Activated CD4-positive, CD25-positive, alpha-beta regulatory T cell treated with anti-CD3 and anti-CD28 coated beads, Interleukin-2, amount 50 U/mL, for 24 hours (primary cell): ENCODE measurements at regions not wholly inside any gene's neighbourhood (a gene's known extent, or its start where the extent isn't known, plus 50 kb on each side); places are given as distances from the start of the nearest gene placed in this dataset.

ENCODE experiments used
- ATAC-seq, 2 donors: fragments of 150-1000 bp; cut with Tn5 transposase; one replicate each; pipeline ENCODE4 v1.10.0; 2021; ENCODE audit warnings: mild to moderate bottlenecking in 1 of 2, moderate library complexity in 1 of 2

- no peak for ATAC-seq
Observed at GRCh38 chr9:16025627-16026026, 472.8 kb downstream of the CCDC171 start.

GRCh38 chr9:16026886-16027285, 474.0 kb downstream of the CCDC171 start:
- ATAC-seq = no peak

- no peak for ATAC-seq
Observed at GRCh38 chr9:16028548-16028947, 475.7 kb downstream of the CCDC171 start.

- ATAC-seq = no peak
Observed at GRCh38 chr9:16029046-16029615, 476.3 kb downstream of the CCDC171 start.

DNA sequence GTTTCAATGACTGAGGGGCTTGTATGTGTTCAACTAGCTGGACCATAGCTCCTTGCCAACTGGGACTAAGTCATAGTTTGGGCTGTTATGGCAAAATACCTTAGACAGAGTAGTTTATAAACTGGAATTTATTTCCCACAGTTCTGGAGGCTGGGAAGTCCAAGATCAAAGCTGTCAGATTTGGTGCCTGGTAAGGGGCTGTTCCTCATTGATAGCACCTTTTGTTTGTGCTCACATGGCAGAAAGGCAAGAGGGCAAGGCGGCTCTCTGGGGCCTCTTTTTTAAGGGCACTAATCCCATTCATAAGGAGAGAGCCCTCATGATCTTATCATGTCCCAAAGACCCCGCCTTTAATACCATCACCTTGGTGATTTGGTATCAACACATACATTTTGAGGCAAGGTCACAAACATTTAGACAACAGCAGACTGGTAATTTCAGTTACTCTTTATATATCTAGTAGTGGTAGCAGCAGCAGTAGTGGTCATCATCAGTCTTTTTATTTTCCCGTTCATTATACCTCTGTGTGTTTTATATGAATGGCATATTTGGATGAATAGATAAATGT, 477.0 kb downstream of the CCDC171 start:
- ATAC-seq = no peak

DNA sequence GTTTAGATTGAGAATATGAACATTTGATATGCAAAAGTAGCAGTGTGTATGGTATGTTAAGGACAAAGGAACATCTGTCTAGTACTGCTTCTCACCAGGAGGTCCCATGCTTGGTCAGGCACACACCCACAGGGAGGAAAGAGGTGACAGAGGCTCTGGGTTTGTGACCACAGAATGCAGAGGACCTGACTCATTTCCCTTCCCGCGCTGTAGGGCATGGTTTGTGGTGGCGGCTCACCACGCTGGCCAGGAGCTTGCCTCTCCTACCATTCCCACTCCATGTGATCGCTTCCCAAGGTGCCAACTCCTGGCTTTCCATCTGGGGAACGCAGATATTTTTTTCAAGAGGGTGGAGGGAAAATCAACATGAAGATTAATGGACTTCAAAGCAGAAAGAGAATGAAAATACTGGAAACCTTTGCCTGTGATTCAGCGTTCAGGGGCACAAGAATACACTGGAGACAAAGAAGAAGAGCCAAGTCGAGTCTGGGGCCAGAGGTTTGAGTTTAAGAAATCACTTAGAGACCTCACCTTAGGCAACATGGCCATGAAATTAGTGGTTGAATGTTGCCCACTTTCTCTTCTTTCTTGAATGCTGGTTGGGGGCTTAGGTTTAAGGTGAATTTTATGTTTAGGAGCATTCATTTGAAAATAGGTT, 477.8 kb downstream of the CCDC171 start:
- peak in 1 of 2 donors; percentile 29 for ATAC-seq

DNA sequence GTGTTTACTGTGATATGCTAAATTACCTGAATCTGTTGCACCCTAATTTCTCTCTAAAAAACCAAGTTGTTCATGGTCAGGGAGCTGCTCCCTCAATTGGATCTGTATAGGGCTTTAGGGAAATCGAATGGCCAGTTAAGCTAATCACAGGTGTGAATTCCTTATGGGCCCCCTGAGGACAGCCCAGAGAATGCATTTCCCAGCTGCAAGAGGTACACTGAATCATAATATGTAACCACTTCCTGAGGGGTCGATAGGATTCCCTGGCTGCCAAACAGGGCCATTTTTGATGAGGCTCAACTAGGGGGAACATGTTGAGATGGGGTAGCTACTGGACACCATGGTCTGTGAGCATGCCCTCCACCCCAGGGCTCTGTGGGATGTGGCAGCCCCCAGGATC, 478.6 kb downstream of the CCDC171 start:
- ATAC-seq = no peak

- no peak for ATAC-seq
Observed at GRCh38 chr9:16031971-16032370, 479.1 kb downstream of the CCDC171 start.

DNA sequence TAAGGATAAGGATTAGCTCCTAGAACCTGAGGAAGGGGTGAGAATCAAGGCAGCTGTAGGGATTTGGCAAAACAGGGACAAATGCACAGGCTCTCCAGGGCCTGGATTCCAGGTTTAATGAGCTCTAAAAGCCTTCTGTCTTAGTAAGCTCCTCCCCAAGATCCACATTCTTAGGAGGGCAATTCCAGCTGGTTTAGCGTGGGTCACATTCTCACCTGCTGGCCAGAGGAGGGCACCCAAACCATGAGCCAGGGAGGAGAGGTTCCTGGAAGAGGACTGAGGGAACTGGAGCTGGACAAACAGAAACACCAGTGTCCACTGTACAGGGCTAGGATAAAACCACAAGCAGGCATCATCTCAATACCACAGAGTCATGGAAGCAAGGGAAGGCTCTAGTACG, 480.0 kb downstream of the CCDC171 start:
- no peak for ATAC-seq

DNA sequence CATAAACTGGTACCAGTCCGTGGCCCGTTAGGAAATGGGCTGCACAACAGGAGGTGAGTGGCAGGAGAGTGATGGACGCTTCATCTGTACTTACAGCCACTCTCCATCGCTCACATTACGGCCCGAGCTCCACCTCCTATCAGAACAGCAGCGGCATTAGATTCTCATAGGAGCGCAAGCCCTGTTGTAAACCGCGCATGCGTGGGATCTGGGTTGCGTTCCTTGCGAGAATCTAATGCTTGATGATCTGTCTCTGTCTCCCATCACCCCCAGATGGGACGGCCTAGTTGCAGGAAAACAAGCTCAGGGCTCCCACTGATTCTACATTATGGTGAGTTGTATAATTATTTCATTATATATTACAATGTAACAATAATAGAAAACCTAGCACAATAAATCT, 480.4 kb downstream of the CCDC171 start:
- no peak for ATAC-seq

DNA sequence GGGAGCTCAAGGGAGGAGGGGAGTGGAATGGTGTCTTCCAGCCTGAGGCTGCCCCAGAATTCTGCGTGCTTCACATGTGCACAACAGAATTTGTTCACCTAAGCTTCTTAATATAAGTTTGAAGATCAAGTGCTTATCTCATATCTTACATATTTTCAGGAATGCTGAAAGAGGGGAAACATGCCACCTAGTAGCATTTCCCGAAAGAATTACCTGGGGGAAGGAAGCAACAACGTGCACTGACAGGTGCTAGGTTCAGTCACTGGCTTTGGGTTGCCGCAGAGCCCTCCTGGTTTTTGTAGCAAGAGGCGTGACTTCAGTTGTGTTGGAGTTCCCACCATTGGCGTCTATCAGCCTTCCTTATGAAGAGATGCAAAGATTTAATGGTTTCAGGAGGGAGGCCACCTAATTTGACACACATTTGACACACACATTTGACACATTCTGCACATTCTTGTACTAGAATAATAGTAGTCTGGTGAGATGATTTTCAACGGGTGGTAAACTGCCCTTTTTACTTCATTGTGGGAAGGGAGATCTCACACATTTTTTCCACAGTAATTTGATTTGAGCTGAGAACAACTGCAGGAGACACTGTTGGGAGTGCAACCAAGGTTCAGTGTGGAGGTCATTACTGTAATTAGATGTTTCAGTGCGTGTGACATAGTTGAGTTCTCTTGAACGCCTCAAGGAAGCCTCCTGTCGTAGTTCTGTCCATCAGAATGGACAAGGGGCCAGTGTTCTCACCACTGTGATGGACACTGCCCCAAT, 481.3 kb downstream of the CCDC171 start:
- ATAC-seq = no peak

DNA sequence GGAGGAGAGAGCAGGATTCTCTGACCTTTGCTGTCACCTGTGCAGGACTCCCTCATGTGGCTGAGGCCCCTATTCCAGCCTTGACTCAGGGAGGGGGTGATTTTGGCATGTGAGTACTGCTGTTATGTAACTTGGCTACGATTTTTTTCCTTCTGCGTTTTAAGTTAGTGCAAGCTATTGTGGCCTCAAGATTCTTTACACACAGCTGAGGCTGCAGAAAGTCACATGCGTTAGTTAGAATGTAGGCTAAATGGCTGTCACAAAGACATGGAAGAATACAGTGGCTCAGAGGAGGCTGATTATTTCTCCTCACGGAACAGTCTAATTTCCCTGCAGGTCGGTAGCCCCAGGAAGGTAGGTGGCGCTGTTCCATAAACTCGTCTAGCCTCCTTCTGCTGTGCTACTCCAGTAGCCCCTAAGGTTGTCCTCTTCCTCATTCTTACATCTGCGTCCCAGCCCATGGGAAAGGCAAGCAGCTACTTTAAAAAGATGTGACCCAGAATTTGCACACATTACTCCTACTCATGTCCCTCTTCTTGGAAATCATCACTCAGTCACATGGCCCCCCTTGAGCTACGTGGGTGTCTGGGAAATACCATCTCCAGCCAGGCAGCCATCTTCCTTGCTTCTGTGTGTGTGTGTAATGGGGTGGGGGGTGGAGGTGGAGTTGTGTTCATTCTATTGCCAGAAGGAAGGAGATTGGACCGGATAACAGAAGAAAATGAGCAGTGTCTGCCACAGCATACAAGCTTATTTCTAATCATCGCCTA, 486.6 kb downstream of the CCDC171 start:
- no peak for ATAC-seq

- ATAC-seq = no peak
Observed at GRCh38 chr9:16039988-16040761, 487.3 kb downstream of the CCDC171 start.

DNA sequence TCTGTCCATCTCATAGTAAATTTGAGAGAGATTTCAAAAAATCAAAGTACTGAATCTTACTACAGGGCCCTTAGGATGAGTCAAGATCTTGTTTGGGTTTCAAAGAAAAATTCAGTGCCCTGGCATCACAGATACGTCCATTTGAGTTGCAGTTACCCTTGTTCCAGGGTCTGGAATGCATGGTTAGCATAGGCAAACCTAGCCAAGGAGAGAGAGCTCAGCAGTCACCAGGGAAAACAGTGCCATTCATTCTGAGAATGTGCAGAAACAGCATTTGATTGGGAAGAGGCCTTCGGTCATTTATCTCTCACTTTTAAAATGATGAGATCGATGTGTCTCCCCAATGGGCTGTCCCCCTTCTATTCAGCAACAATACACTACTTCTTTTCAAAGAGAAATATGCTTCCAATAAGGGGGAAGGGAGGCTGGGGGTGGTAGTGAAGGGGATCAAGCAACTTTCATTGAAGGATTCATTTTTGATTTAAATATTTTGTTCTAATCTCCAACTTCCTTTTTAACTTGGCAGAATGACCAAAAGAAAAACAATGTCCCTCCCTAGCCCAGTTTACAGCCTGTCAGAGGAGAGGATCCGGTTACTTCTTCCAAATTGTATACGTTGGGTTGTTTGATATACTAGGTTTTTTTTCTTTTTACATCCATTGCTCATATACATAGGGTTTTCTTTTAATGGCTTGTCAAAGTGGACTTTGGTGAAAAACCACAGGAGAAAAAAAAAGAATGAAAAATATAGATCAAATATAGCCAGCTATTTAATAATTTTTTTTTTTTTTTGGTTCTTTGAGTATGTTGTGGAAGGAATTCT, 491.1 kb downstream of the CCDC171 start:
- ATAC-seq = no peak

GRCh38 chr9:16044579-16044881, 491.7 kb downstream of the CCDC171 start:
- no peak for ATAC-seq

DNA sequence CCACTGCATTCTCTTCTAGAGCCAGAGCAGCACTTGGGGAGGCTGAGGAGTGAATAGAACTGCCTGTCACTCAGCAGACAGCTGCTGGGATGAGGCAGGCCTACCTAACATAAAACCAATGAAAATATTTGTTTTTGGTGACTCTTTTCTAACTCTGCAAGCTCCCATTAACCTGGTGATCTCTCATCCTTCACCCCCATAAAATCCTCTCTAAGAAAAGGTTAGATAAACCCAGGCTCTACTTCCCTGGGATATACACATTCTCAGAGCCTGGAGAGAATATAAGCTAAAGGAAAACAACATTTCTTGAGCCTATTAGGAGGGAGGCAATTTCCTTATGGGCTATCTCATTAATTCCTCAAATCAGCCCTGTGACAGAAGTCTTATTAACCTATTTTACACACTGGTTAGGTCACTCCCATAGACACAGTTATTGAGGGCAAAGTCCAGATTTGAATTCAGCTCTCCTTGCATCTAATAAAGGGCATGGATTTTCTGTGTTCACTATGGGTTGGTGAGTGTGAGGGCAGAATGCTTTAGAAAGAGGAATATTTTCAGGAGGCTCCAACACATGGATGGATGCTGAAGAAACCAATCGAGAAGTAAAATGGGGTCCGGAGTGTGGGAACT, 492.9 kb downstream of the CCDC171 start:
- no peak for ATAC-seq

DNA sequence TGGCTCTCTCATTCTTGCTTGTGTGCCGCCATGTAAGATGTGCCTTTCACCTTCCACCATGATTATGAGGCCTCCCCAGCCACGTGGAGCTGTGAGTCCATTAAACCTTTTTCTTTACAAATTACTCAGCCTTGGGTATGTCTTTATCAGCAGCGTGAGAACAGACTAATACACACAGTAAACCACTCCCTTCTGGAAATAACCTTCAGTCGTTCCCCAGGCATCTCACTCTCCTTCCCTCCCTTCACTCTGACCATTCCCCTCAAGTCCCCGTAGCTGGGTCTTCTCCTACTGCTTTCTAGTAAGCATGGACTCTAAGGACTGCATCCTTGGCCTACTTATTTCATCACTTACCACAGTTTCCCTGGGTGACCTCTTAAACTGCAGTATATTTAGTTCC, 493.9 kb downstream of the CCDC171 start:
- ATAC-seq = no peak

GRCh38 chr9:16048129-16048528, 495.3 kb downstream of the CCDC171 start:
- ATAC-seq = no peak

GRCh38 chr9:16052146-16052545, 499.3 kb downstream of the CCDC171 start:
- ATAC-seq = no peak

GRCh38 chr9:16052757-16053530, 500.1 kb downstream of the CCDC171 start:
- ATAC-seq = no peak
